Endothelial cell of umbilical vein (primary cell): ENCODE measurements at regions not wholly inside any gene's neighbourhood (a gene's known extent, or its start where the extent isn't known, plus 50 kb on each side); places are given as distances from the start of the nearest gene placed in this dataset.

Experiments
- BruUV-seq: library from RNA; stranded (reverse); fragments of 400-500 nt; replicated peaks from 2 replicates; lab custom pipeline; 2021; lab: Mats Ljungman, UMichigan
- CTCF ChIA-PET: fragments of 300-600, 350-600 bp; sonication (Branson Sonifier 250); formaldehyde crosslinking; loops from one replicate; lab custom pipeline; 2021; ENCODE audit warnings: antibody characterized with exemption, inconsistent platforms; lab: Charles Lee
- POLR2A ChIA-PET: fragments of 300-600, 350-600 bp; sonication (Branson Sonifier 250); formaldehyde crosslinking; loops from one replicate; lab custom pipeline; 2021; ENCODE audit warnings: antibody characterized with exemption, inconsistent platforms; lab: Charles Lee
- DNase-seq: peaks from one replicate; pipeline ENCODE4 v3.0.0-alpha.2; 2011; ENCODE audit warnings: low read depth, low spot score
- FAIRE-seq: peaks from 2 replicates; lab custom pipeline; 2011; peaks lifted over from hg19 to GRCh38; lab: Jason Lieb, UNC
- H2AFZ ChIP-seq: 2 replicates; pipeline ENCODE4 v1.6.0; 2012; ENCODE audit warnings: low read depth, low read length, control low read depth, inconsistent platforms
- H3K27ac ChIP-seq: 2 replicates; pipeline ENCODE4 v1.5.1; 2011; ENCODE audit warnings: low read depth, mild to moderate bottlenecking, control low read depth, low read length, moderate library complexity; ENCODE audit not compliant: insufficient read depth
- H3K27me3 ChIP-seq, 2 experiments: 2 replicates each; pipeline versions ENCODE4 v1.6.0 to v1.6.1; 2011; ENCODE audit warnings: low read length in 2 of 2, mixed read lengths in 1 of 2; ENCODE audit not compliant: control insufficient read depth in 2 of 2, insufficient read depth in 2 of 2
- H3K36me3 ChIP-seq, 2 experiments: 2 replicates in 1 of 2; 3 replicates in 1 of 2; pipeline ENCODE4 v1.5.1; 2011; ENCODE audit warnings: low read length in 2 of 2, mild to moderate bottlenecking in 1 of 2, moderate library complexity in 1 of 2; ENCODE audit not compliant: control insufficient read depth in 2 of 2, insufficient read depth in 2 of 2; ENCODE audit errors: extremely low read depth in 1 of 2
- H3K4me1 ChIP-seq: 3 replicates; pipeline ENCODE4 v1.5.1; 2011; ENCODE audit warnings: mild to moderate bottlenecking, low read length; ENCODE audit not compliant: control insufficient read depth, insufficient read depth; ENCODE audit errors: extremely low read depth
- H3K4me2 ChIP-seq: 2 replicates; pipeline ENCODE4 v1.6.1; 2011; ENCODE audit warnings: low read length, control low read depth, mixed read lengths; ENCODE audit not compliant: insufficient read depth
- H3K4me3 ChIP-seq, 3 experiments: fragments of 200-600 bp in 1 of 3; sonication (generic), shearing (Covaris generic) in 1 of 3; replicated peaks in 1 of 3; 2 replicates each; pipeline ENCODE4 v1.5.1; 2011 to 2016; ENCODE audit warnings: control low read depth in 3 of 3, low read length in 3 of 3, mild to moderate bottlenecking in 2 of 3, inconsistent platforms in 1 of 3, low read depth in 1 of 3, moderate library complexity in 1 of 3; ENCODE audit not compliant: insufficient read depth in 1 of 3
- H3K79me2 ChIP-seq: 2 replicates; pipeline ENCODE4 v1.6.0; 2012; ENCODE audit warnings: low read length, inconsistent platforms; ENCODE audit not compliant: control insufficient read depth, insufficient read depth
- H3K9ac ChIP-seq: replicated peaks from 2 replicates; pipeline ENCODE3; 2011; ENCODE audit warnings: low read length, control low read depth; ENCODE audit not compliant: insufficient read depth; ENCODE audit errors: extremely low read depth
- H3K9me1 ChIP-seq: replicated peaks from 3 replicates; pipeline ENCODE4 v1.6.0; 2011; ENCODE audit warnings: mild to moderate bottlenecking, low read length; ENCODE audit not compliant: control insufficient read depth, insufficient read depth; ENCODE audit errors: extremely low read depth
- H3K9me3 ChIP-seq: replicated peaks from 2 replicates; pipeline ENCODE4 v1.5.1; 2012; ENCODE audit warnings: low read length, inconsistent platforms; ENCODE audit not compliant: control insufficient read depth, insufficient read depth
- H4K20me1 ChIP-seq: replicated peaks from 2 replicates; pipeline ENCODE3; 2011; ENCODE audit warnings: mild to moderate bottlenecking, low read length; ENCODE audit not compliant: control insufficient read depth, insufficient read depth; ENCODE audit errors: extremely low read depth
- EZH2 ChIP-seq: IDR thresholded peaks from 2 replicates; pipeline ENCODE4 v1.6.1; 2012; ENCODE audit warnings: borderline replicate concordance, low read depth, mild to moderate bottlenecking, moderate library complexity, low read length, inconsistent platforms; ENCODE audit not compliant: severe bottlenecking
- FOS ChIP-seq: IDR thresholded peaks from 2 replicates; pipeline ENCODE4 v1.6.1; 2011; ENCODE audit warnings: mild to moderate bottlenecking, low read length, moderate library complexity, borderline replicate concordance; ENCODE audit not compliant: insufficient read depth
- GATA2 ChIP-seq: IDR thresholded peaks from 2 replicates; pipeline ENCODE4 v1.7.0; 2011; ENCODE audit warnings: low read depth, mild to moderate bottlenecking, moderate library complexity, mixed read lengths, low read length; ENCODE audit not compliant: insufficient read length, insufficient read depth
- JUN ChIP-seq: IDR thresholded peaks from 2 replicates; pipeline ENCODE4 v1.6.1; 2011; ENCODE audit warnings: borderline replicate concordance, low read depth; ENCODE audit not compliant: insufficient read length, insufficient read depth
- MYC ChIP-seq: IDR thresholded peaks from one replicate; pipeline ENCODE4 v1.6.1; 2011; ENCODE audit warnings: mild to moderate bottlenecking, low read depth, low read length
- POLR2A ChIP-seq: IDR thresholded peaks from 2 replicates; pipeline ENCODE4 v1.6.1; 2012; ENCODE audit warnings: low read depth, mild to moderate bottlenecking, control low read depth, low read length
- POLR2AphosphoS5 ChIP-seq: IDR thresholded peaks from 2 replicates; pipeline ENCODE4 v1.6.1; 2012; ENCODE audit warnings: low read depth, mild to moderate bottlenecking, control low read depth, low read length, moderate library complexity; ENCODE audit not compliant: insufficient read depth
- dilution Hi-C: fragments of 300-500 bp; cut with MboI; formaldehyde crosslinking; loops from one replicate; pipeline ENCODE4 v1.15.0; 2019; ENCODE audit warnings: low sequenced_read_pairs; ENCODE audit not compliant: extremely low pct_ligation_motif_present
- intact Hi-C: fragments of 100-400 bp; cut with micrococcal nuclease; formaldehyde crosslinking; loops from one replicate; pipeline ENCODE4 v1.10.0; 2022
- TF ChIP-seq, protein P1 (sequence below), 2 donors: IDR thresholded peaks; 1 replicate in 1 of 2; 2 replicates in 1 of 2; pipeline ENCODE4 v1.5.1; 2011; ENCODE audit warnings: low read length in 2 of 2, mild to moderate bottlenecking in 2 of 2, moderate library complexity in 2 of 2, control low read depth in 1 of 2, inconsistent platforms in 1 of 2, low read depth in 1 of 2; ENCODE audit not compliant: insufficient read depth in 1 of 2; ENCODE audit errors: extremely low read depth in 1 of 2
- TF ChIP-seq, protein P2 (sequence below): IDR thresholded peaks from 2 replicates; pipeline ENCODE4 v1.6.1; 2011; ENCODE audit not compliant: insufficient read depth, insufficient read length

DNA sequence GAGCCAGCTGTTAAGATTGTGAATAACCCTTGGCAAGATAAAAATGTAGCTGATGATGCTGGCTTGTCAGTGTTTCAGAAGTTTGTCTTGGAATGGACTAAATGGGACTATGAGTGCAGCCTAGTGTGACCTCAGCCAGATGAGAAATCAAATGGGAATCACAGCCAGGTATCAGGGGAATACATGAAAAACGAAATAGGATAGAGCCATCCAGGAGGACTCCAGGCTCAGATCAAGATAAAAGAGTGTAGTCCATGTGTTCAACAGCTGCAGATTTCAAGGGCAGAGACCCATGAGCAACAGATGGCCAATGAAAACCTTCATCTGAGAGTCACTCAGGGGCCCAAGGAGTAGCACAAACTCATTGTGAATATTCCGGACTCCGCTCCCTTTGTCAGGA is 1080.9 kb upstream of the CADM2 start:
- DNase-seq (no peak), FAIRE-seq (no peak)
- Histone ChIP-seq H3K36me3 (no peaks in the 10 kb centered on the region), H3K4me1 (no peaks in the 10 kb centered on the region), H3K9ac (no peak overlapping the region), H3K27ac (no peak overlapping the region), H3K9me3 (no peaks in the 10 kb centered on the region), H4K20me1 (no peaks in the 10 kb centered on the region), H3K9me1 (no peaks in the 10 kb centered on the region), H3K4me2 (no peak overlapping the region), H3K27me3 (no peaks in the 10 kb centered on the region), H3K79me2 (no peaks in the 10 kb centered on the region), H2AFZ (no peak overlapping the region), H3K4me3 (no peak overlapping the region)
- intact Hi-C loops (no loop called here), dilution Hi-C loops (no loop called here)
- BruUV-seq: no TSS peak
- TF ChIP-seq JUN (no peak), POLR2AphosphoS5 (no peak), MYC (no peak), EZH2 (no peak), FOS (no peak), GATA2 (no peak), POLR2A (no peak)
- TF ChIP-seq, protein P1, sequence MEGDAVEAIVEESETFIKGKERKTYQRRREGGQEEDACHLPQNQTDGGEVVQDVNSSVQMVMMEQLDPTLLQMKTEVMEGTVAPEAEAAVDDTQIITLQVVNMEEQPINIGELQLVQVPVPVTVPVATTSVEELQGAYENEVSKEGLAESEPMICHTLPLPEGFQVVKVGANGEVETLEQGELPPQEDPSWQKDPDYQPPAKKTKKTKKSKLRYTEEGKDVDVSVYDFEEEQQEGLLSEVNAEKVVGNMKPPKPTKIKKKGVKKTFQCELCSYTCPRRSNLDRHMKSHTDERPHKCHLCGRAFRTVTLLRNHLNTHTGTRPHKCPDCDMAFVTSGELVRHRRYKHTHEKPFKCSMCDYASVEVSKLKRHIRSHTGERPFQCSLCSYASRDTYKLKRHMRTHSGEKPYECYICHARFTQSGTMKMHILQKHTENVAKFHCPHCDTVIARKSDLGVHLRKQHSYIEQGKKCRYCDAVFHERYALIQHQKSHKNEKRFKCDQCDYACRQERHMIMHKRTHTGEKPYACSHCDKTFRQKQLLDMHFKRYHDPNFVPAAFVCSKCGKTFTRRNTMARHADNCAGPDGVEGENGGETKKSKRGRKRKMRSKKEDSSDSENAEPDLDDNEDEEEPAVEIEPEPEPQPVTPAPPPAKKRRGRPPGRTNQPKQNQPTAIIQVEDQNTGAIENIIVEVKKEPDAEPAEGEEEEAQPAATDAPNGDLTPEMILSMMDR (IDR thresholded peaks at IDR 0.05; ENCODE audit: extremely low read depth in 1 of 2, insufficient read depth in 1 of 2, low read depth in 1 of 2, low read length in 2 of 2): no peak
- TF ChIP-seq, protein P2, sequence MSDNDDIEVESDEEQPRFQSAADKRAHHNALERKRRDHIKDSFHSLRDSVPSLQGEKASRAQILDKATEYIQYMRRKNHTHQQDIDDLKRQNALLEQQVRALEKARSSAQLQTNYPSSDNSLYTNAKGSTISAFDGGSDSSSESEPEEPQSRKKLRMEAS: no peak
- ChIA-PET CTCF (no interaction called here), POLR2A (no interaction called here)
